Umbilical cord (tissue), 1 donor: ENCODE measurements at regions not wholly inside any gene's neighbourhood (a gene's known extent, or its start where the extent isn't known, plus 50 kb on each side); places are given as distances from the start of the nearest gene placed in this dataset.
A peak's percentile ranks its signal among the peaks of the same experiment; 100 is the strongest.

ENCODE experiments used
- DNase-seq: peaks from one replicate; pipeline ENCODE4 v3.0.0-alpha.2; 2015; ENCODE audit warnings: low spot score

DNA sequence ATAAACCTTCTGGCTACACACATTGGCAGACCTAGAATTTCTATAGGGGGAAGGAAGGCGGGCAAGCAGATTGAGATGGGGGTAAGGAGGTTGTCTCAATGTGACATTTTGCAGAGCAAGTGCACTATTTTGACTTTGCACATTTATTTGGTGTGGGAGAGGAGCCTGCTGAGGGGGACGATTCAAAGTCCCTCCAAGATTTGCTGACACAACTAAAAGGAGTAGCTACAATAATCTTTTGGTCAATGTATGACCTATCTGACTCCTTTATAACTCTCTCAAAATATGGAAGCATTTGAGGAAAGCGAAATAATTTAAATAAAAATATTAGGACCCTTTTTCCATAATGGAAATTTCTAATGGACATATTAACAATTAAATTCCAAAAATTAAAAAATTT lies 274.9 kb upstream of the PPARGC1A start:
- DNase-seq: no peak

DNA sequence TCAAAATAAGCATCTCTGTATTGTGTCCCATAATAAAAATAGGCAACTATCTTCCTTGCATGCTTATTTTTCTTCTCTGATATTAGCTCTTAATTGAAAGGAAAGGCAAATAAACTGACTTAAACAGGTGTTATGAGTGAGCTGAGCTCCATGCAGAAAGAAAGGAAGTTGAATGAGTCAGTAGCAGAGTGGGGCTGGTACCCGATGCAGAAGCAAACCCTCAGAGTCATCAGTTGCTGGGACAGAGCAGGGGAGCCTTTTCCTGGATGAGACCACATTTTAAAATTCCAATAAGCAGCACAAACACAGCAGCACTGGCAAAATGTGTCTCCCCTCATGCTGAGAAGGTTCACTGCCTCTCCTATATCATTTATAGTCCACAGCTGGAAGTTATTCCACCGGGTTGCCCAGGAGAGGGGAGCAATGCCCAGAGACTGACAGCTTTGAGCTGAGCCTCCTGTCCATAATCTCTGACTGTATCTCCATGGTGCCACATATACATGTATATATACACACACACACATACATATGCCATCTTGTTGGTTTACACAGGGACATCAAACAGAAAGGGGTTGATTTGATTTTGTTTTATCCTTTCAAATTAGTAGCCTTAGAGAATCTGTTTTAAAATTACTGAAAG lies 274.3 kb upstream of the PPARGC1A start:
- no peak for DNase-seq

GRCh38 chr4:24163314-24163713 lies 273.5 kb upstream of the PPARGC1A start:
- no peak for DNase-seq

DNA sequence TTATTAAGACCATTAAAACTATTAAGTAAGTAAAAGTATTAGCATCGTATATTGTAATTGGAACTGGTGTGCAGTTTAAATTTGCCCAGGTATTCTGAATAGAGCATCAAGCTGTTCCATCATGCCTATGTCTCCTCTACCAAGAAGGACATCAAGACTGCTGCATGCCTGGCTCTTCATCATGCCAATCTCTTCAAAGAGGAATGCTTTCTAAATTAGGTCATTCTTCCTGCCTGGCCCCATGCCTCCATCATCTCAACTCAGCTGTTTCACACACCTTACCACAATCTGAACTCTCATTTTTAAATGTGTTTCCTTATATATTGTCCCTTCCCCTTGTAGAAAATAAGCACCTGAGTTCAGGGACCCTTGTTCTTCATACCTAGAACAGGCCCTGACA lies 270.5 kb upstream of the PPARGC1A start:
- DNase-seq: no peak

DNA sequence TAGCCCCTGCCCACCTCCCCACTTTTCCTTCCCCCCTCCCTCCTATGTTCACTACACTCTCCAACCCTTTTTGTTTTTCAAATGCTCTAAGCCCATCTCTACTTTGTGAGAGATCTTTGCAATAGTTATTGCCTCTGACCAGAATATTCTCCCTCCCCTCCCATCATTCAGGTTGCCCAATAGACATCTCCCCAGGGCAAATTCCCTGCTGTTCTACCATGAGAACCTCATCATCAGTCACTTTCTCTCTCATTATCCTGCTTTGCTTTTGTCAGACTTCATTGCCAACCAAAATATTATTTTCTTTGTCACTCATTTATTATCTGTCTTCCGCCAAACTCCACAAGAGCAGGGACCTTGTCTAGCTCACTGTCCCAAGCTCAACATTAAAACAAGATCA lies 268.2 kb upstream of the PPARGC1A start:
- DNase-seq: no peak

GRCh38 chr4:24150034-24150433 lies 260.2 kb upstream of the PPARGC1A start:
- DNase-seq: no peak

GRCh38 chr4:24146127-24146526 lies 256.3 kb upstream of the PPARGC1A start:
- no peak for DNase-seq

- no peak for DNase-seq
Measured at GRCh38 chr4:24145591-24145990, 255.7 kb upstream of the PPARGC1A start.

GRCh38 chr4:24144381-24144780 lies 254.5 kb upstream of the PPARGC1A start:
- DNase-seq: no peak

GRCh38 chr4:24143741-24144140 lies 253.9 kb upstream of the PPARGC1A start:
- DNase-seq: no peak

DNA sequence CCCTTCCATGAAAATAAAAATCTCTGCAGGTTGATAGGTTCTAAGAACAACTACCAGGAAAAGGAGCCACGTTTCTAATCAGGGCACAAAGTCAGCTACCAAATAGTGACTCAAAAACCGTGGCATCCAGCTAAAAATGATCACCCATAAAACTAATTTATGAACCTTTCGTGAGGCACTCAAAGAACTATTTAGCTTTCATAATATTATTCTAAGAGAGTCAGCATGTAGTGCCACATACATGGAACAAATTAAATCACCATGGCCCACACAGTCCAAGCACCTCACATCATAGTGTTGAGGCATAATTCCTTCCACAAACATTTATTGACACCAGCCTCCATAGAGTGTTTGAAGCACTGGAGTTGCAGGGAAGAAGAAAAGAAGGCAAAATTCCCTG lies 252.0 kb upstream of the PPARGC1A start:
- no peak for DNase-seq

GRCh38 chr4:24140892-24141291 lies 251.0 kb upstream of the PPARGC1A start:
- DNase-seq: no peak

GRCh38 chr4:24137671-24138601 lies 248.1 kb upstream of the PPARGC1A start:
- no peak for DNase-seq

DNA sequence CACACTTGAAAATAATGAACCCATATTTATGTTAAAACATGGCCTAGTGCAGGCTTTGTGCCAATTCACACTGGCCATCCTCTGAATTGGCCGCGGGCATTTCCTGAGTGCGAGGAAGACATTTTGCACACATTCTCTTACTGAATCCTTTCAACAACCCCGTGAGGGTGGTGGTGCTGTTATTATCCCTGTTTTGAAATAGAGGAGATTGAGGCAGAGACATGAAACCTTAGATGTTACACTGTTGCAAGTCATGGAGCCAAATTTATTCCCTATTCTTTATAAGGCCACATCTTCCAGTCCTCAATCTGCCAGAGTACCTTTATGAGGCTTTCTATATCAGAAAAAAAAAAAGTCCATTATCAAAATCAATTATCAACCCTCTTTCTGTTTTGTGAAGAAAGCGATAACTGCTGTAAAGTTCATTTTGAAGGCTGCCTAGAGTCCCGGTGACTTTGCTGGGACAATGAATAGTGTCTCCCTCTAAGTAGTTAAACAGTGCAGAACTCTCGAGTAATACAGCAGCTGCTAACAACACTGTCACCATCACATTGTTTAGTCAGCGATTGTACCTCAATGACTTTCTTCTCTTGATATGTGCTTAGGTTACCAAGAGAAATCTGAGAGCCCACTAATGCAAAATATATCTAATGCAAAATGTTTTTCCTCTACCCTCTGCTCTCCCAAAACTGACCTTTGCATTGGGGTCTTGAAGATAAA lies 242.3 kb upstream of the PPARGC1A start:
- DNase-seq: no peak

GRCh38 chr4:24130637-24131036 lies 240.8 kb upstream of the PPARGC1A start:
- no peak for DNase-seq

DNA sequence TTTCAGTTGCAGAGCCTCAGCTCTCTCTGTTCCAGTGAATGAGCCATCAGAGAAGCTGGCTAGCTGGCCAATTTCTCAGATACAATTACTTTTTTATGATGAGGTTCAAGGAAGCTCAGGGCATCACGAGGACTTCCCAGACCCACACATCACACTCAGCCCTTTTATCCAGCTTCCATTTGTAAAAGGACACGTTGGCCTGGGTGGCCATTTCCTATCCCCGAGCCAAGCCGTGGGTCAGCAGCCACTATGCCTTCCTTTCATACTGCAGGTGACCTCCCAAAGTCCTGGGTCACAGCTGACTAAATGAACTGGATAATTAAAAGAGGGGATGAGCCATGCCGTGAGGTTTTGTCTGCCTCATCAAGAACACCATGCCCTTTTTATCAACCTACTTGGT lies 236.9 kb upstream of the PPARGC1A start:
- no peak for DNase-seq

DNA sequence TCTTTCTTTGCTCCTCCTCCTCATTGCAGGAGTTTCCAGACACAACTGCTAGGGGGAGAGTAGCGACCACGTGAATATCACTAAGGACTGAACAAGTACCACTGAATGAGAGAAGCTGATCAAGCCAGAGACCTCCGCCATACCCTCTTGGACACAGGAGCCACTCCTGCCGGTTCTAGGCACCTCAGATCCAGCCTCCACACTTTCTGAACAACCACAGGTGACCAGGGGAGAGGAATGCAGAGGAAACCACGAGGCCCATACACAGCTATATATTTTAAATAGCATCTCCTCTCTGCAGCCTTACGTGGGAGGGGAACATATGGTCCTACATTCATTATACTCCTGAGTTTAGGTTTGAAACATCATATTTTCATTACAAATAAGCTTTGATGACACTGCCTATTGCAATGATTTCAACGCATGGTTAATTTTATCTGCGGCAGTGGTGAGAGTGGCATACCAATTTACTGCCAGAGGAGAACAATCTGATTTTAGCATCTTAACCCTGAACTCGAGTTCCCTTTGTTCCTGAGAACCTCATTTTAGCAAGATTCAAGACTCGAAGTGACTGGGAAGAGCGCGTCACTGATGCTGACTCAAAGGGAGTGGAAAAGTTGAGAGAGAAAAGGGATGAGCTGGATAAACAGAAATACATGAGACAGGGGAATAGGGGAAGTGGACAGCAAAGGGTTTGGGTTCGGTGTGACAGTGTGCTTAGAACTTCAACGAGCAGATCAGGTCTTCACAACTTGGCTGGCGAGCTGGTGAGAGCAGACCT lies 231.7 kb upstream of the PPARGC1A start:
- no peak for DNase-seq

DNA sequence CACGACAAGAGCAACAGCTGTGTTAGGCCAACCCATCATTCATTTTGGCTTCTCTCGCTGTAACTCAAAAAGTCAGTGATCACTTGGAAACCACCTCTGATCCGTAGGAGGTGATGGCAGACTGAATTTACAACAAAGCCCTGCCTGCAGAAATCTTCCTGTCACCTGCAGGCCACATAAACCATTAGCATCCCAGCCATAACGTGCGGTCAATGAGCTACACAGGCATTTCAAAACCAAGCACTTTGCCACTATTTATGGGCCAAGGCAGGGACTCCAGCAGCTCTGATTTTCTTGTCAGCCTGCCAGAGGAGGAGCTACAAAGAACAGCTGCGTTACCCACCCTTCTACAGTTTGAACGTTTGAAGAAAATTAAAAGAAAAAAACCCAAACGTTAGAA lies 228.1 kb upstream of the PPARGC1A start:
- DNase-seq: peak; percentile 11

GRCh38 chr4:24116107-24116506 lies 226.3 kb upstream of the PPARGC1A start:
- no peak for DNase-seq

DNA sequence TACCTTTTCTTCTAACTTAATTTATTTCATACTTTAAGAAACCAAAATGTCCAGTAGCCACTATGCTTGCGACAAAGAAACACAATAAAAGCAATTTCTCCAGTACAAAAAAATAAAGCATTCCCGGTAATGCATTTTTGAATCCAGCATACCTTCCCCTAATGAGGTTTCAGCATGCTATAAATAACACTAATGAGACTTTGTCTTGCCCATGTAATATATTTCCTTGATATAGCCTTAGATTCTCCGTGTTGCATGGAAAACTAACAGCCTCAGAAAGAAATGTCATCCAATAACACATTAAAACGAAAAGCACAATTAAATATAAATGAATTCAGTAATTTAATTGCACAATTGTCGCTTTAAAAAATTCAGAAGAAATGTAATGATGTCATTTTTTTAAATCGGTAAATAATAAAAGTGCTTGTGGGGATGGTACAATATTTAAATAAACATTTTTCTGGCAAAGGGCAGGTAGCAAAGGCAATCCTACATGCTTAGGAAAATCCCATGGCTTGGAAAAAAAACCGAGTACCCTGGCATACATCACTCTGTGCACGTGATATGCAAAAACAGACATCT lies 225.2 kb upstream of the PPARGC1A start:
- DNase-seq: no peak

GRCh38 chr4:24114444-24114843 lies 224.6 kb upstream of the PPARGC1A start:
- DNase-seq: no peak
